Neural cell (in vitro differentiated cells): ENCODE measurements at regions not wholly inside any gene's neighbourhood (a gene's known extent, or its start where the extent isn't known, plus 50 kb on each side); places are given as distances from the start of the nearest gene placed in this dataset.

Experiments used
- CTCF ChIP-seq: fragments of 450-650 bp; IDR thresholded peaks from 2 replicates; pipeline ENCODE4 v1.5.1; 2014; ENCODE audit warnings: antibody characterized with exemption, mild to moderate bottlenecking, moderate library complexity; ENCODE audit not compliant: poor library complexity, severe bottlenecking
- EP300 ChIP-seq: fragments of 450-650 bp; conservative IDR thresholded peaks from 2 replicates; pipeline ENCODE4 v1.6.1; 2014; ENCODE audit warnings: antibody characterized with exemption, mild to moderate bottlenecking, moderate library complexity; ENCODE audit not compliant: poor library complexity, severe bottlenecking
- EZH2 ChIP-seq: fragments of 200-600, 300-800 bp; shearing (Covaris generic), sonication (generic); IDR thresholded peaks from 2 replicates; pipeline ENCODE4 v1.6.1; 2014; ENCODE audit warnings: antibody characterized with exemption, low read length, borderline replicate concordance, mild to moderate bottlenecking; ENCODE audit not compliant: insufficient read depth, poor library complexity, severe bottlenecking
- RAD21 ChIP-seq: fragments of 450-650 bp; conservative IDR thresholded peaks from 2 replicates; pipeline ENCODE4 v1.6.1; 2014; ENCODE audit warnings: antibody characterized with exemption, mild to moderate bottlenecking, moderate library complexity
- REST ChIP-seq: IDR thresholded peaks from 2 replicates; pipeline ENCODE4 v1.6.1; 2012; ENCODE audit warnings: borderline replicate concordance
- SMC3 ChIP-seq: fragments of 450-650 bp; conservative IDR thresholded peaks from 2 replicates; pipeline ENCODE4 v1.6.1; 2014; ENCODE audit warnings: antibody characterized with exemption, mild to moderate bottlenecking, moderate library complexity; ENCODE audit not compliant: poor library complexity

GRCh38 chr9:83116026-83116425 lies 53.1 kb upstream of the RASEF start:
- TF ChIP-seq CTCF = no peak
- TF ChIP-seq EZH2 = no peak
- no peak for TF ChIP-seq REST
- no peak for TF ChIP-seq SMC3
- TF ChIP-seq RAD21 = no peak
- no peak for TF ChIP-seq EP300
